B cell (primary cell): ENCODE measurements at regions not wholly inside any gene's neighbourhood (a gene's known extent, or its start where the extent isn't known, plus 50 kb on each side); places are given as distances from the start of the nearest gene placed in this dataset.

Experiments used
- ATAC-seq: fragments of 200-7000 bp; cut with Tn5 transposase; one replicate; pipeline ENCODE4 v1.10.0; 2021; ENCODE audit warnings: low read depth, mild to moderate bottlenecking, moderate number of reproducible peaks, moderate library complexity
- CTCF ChIA-PET: fragments of 350-600 bp; sonication (Branson Sonifier 250); formaldehyde crosslinking; loops from one replicate; lab custom pipeline; 2021; ENCODE audit warnings: antibody characterized with exemption, inconsistent platforms; lab: Charles Lee
- POLR2A ChIA-PET: fragments of 350-600 bp; sonication (Branson Sonifier 250); formaldehyde crosslinking; loops from one replicate; lab custom pipeline; 2021; ENCODE audit warnings: antibody characterized with exemption; lab: Charles Lee
- DNase-seq: peaks from one replicate; pipeline ENCODE4 v3.0.0; 2013
- H2AFZ ChIP-seq: 2 replicates; pipeline ENCODE4 v1.6.1; 2012; ENCODE audit warnings: mild to moderate bottlenecking, low read depth, low read length; ENCODE audit not compliant: insufficient read depth, poor library complexity, severe bottlenecking
- H3K27ac ChIP-seq, 2 donors: 1 replicate in 1 of 2; 2 replicates in 1 of 2; pipeline ENCODE4 v1.5.1; 2012 to 2013; ENCODE audit warnings: low read length in 2 of 2, mild to moderate bottlenecking in 2 of 2, moderate library complexity in 1 of 2
- H3K27me3 ChIP-seq, 4 experiments: fragments of 200-600 bp in 1 of 4; sonication (generic) in 1 of 4; replicated peaks in 1 of 4; 1 replicate in 2 of 4; 2 replicates in 2 of 4; pipeline versions ENCODE4 v1.6.1 to v1.7.0; 2013 to 2016; ENCODE audit warnings: low read length in 3 of 4, mild to moderate bottlenecking in 2 of 4, mixed read lengths in 1 of 4, moderate library complexity in 1 of 4; ENCODE audit not compliant: insufficient read depth in 4 of 4, control insufficient read depth in 3 of 4; ENCODE audit errors: control extremely low read depth in 1 of 4
- H3K36me3 ChIP-seq, 2 experiments: replicated peaks in 1 of 2; 1 replicate in 1 of 2; 2 replicates in 1 of 2; pipeline versions ENCODE4 v1.6.1 to v1.7.1; 2013; ENCODE audit warnings: low read length in 1 of 2; ENCODE audit not compliant: insufficient read depth in 2 of 2, control insufficient read depth in 1 of 2; ENCODE audit errors: control extremely low read depth in 1 of 2, extremely low read depth in 1 of 2
- H3K4me1 ChIP-seq, 2 donors: fragments of 200-600 bp in 1 of 2; sonication (generic) in 1 of 2; 1 replicate in 1 of 2; 2 replicates in 1 of 2; pipeline versions ENCODE4 v1.5.1 to v1.6.1; 2013 to 2017; ENCODE audit warnings: low read length in 2 of 2; ENCODE audit not compliant: control insufficient read depth in 2 of 2, insufficient read depth in 2 of 2
- H3K4me2 ChIP-seq: replicated peaks from 2 replicates; pipeline ENCODE3; 2012; ENCODE audit warnings: mild to moderate bottlenecking, low read depth, low read length; ENCODE audit not compliant: poor library complexity, severe bottlenecking
- H3K4me3 ChIP-seq, 5 experiments: fragments of 200-600 bp in 1 of 5; sonication (generic) in 1 of 5; 1 replicate in 3 of 5; 2 replicates in 2 of 5; pipeline versions ENCODE4 v1.5.1 to v1.7.0; 2011 to 2016; ENCODE audit warnings: low read length in 4 of 5, mild to moderate bottlenecking in 4 of 5, low read depth in 2 of 5, control low read depth in 1 of 5, moderate library complexity in 1 of 5; ENCODE audit not compliant: insufficient read depth in 1 of 5; ENCODE audit errors: control extremely low read depth in 1 of 5, extremely low read depth in 1 of 5
- H3K79me2 ChIP-seq: fragments of 200-600 bp; sonication (generic); one replicate; pipeline ENCODE4 v1.6.0; 2016; ENCODE audit warnings: low read length; ENCODE audit not compliant: control insufficient read depth, insufficient read depth
- H3K9ac ChIP-seq: fragments of 200-600 bp; sonication (generic); 2 replicates; pipeline ENCODE4 v1.6.1; 2017; ENCODE audit warnings: mild to moderate bottlenecking, low read length, moderate library complexity
- H3K9me3 ChIP-seq, 3 donors: one replicate each; pipeline versions ENCODE4 v1.6.1 to v1.7.1; 2013; ENCODE audit warnings: low read length in 2 of 3; ENCODE audit not compliant: control insufficient read depth in 2 of 3, insufficient read depth in 1 of 3; ENCODE audit errors: control extremely low read depth in 1 of 3
- H4K20me1 ChIP-seq: 2 replicates; pipeline ENCODE4 v1.6.0; 2012; ENCODE audit warnings: mild to moderate bottlenecking, low read length; ENCODE audit not compliant: insufficient read depth, control insufficient read depth, poor library complexity, severe bottlenecking
- H3K27ac Mint-ChIP-seq: one replicate; pipeline ENCODE4 v1.8.0; 2021; ENCODE audit warnings: mixed read lengths
- H3K27me3 Mint-ChIP-seq: one replicate; pipeline ENCODE4 v1.8.0; 2021; ENCODE audit warnings: mixed read lengths
- H3K4me1 Mint-ChIP-seq: one replicate; pipeline ENCODE4 v1.8.0; 2021; ENCODE audit warnings: mixed read lengths
- H3K4me3 Mint-ChIP-seq: one replicate; pipeline ENCODE4 v1.8.0; 2021; ENCODE audit warnings: mixed read lengths
- H3K9me3 Mint-ChIP-seq: one replicate; pipeline ENCODE4 v1.8.0; 2022; ENCODE audit warnings: mixed read lengths; ENCODE audit not compliant: insufficient read depth
- EZH2 ChIP-seq: IDR thresholded peaks from 2 replicates; pipeline ENCODE4 v1.6.1; 2012; ENCODE audit warnings: borderline replicate concordance, low read depth, mild to moderate bottlenecking, moderate library complexity, low read length; ENCODE audit not compliant: insufficient read depth, poor library complexity, severe bottlenecking
- WGBS: methylation state at CpG from one replicate; pipeline ENCODE4 v1.1.5; 2013; ENCODE audit warnings: missing lambda C conversion rate; ENCODE audit not compliant: insufficient coverage; 5-methylcytosine and 5-hydroxymethylcytosine counted together
- intact Hi-C: fragments of 100-400 bp; cut with micrococcal nuclease; formaldehyde crosslinking; loops from one replicate; pipeline ENCODE4 v1.10.0; 2022
- TF ChIP-seq, protein P1 (sequence below): fragments of 200-600 bp; IDR thresholded peaks from one replicate; pipeline ENCODE4 v1.8.0; 2022; ENCODE audit warnings: antibody characterized with exemption, mild to moderate bottlenecking

DNA sequence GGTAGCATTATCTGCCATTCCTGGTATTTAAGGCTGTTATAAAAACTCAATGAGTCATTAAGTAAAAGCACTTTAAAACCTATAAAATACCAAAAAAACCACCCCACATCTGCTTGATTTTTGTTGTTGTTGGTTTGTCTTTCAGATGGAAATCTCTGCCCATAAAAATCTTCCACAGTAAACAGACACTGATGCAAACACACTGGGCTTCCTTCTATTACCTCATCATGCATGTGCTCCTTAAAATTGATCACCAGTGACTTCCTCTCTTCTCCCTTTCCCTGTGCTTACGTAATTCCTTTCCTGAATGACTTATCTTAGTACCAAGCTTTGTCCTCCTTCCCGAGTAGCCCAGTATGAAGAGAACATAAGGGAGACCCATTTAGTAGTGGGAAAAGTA, 167.2 kb downstream of the EVX1 start:
- no peak overlapping the region for H3K4me3 ChIP-seq
- no peak overlapping the region for H3K4me3 Mint-ChIP-seq
- no peaks in the 10 kb centered on the region for H3K9me3 ChIP-seq
- TF ChIP-seq, protein P1, sequence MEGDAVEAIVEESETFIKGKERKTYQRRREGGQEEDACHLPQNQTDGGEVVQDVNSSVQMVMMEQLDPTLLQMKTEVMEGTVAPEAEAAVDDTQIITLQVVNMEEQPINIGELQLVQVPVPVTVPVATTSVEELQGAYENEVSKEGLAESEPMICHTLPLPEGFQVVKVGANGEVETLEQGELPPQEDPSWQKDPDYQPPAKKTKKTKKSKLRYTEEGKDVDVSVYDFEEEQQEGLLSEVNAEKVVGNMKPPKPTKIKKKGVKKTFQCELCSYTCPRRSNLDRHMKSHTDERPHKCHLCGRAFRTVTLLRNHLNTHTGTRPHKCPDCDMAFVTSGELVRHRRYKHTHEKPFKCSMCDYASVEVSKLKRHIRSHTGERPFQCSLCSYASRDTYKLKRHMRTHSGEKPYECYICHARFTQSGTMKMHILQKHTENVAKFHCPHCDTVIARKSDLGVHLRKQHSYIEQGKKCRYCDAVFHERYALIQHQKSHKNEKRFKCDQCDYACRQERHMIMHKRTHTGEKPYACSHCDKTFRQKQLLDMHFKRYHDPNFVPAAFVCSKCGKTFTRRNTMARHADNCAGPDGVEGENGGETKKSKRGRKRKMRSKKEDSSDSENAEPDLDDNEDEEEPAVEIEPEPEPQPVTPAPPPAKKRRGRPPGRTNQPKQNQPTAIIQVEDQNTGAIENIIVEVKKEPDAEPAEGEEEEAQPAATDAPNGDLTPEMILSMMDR: no peak
- TF ChIP-seq EZH2: no peak
- no peaks in the 10 kb centered on the region for H4K20me1 ChIP-seq
- intact Hi-C loops: no loop called here
- no peak overlapping the region for H3K27ac ChIP-seq
- peaks cover 0 to 4% (median 0%) of the 10 kb centered on the region in 4 experiments for H3K27me3 ChIP-seq
- H3K4me2 ChIP-seq: no peak overlapping the region
- no peaks in the 10 kb centered on the region for H3K4me1 Mint-ChIP-seq
- no peak overlapping the region for H3K27ac Mint-ChIP-seq
- no peaks in the 10 kb centered on the region for H3K9me3 Mint-ChIP-seq
- no peaks in the 10 kb centered on the region for H3K79me2 ChIP-seq
- no peak for ATAC-seq
- peaks cover 20% of the 10 kb centered on the region for H3K27me3 Mint-ChIP-seq
- no peak overlapping the region for H2AFZ ChIP-seq
- ChIA-PET POLR2A (no interaction called here), CTCF (no interaction called here)
- no peak overlapping the region for H3K9ac ChIP-seq
- DNase-seq: no peak
- no peaks in the 10 kb centered on the region for H3K4me1 ChIP-seq
- WGBS: no CpG with 5 or more reads among the region's 2 CpGs
- H3K36me3 ChIP-seq: no peaks in the 10 kb centered on the region

DNA sequence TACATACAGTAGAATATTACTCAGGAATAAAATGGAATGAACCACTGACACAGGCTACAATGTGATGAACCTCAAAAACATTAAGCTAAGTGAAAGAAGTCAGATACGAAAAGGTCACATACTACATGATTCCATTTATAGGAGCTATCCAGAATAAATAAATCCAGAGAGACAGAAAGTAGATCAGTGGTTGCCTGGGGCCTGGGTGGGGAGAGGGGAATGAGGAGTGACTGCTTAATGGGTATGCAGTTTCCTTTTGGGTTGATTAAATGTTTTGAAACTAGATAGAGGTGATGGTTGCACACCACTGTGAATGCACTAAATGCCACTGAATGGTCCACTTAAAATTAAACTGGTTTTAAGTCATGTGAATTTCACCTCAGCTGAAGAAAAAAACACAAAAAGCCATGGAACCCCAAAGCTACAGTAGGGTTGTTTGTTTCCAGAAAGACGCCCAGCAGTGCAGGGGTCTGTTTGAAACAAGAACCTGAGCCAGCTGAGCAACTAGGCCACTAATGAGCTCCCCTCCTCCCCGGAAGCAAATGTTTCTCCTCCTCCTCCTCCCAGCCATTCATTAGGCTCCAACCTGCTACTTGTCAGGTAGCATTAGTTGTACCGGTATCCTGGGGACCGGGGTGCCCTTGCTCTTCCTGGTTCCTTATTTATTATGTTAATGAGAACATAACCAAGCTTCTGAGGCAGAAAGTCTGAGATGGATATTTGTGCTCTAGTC, 168.4 kb downstream of the EVX1 start:
- no peaks in the 10 kb centered on the region for H3K36me3 ChIP-seq
- no peaks in the 10 kb centered on the region for H4K20me1 ChIP-seq
- no peak overlapping the region for H3K4me3 ChIP-seq
- intact Hi-C loops: no loop called here
- H3K4me2 ChIP-seq: no peak overlapping the region
- DNase-seq (no peak), ATAC-seq (no peak)
- H3K79me2 ChIP-seq: no peaks in the 10 kb centered on the region
- H3K9me3 ChIP-seq: no peaks in the 10 kb centered on the region
- H3K27me3 Mint-ChIP-seq: peaks cover 14% of the 10 kb centered on the region
- no peak overlapping the region for H2AFZ ChIP-seq
- no peak overlapping the region for H3K9ac ChIP-seq
- no peak overlapping the region for H3K27ac Mint-ChIP-seq
- no peak overlapping the region for H3K27ac ChIP-seq
- H3K4me1 Mint-ChIP-seq: no peaks in the 10 kb centered on the region
- peaks cover 0 to 4% (median 0%) of the 10 kb centered on the region in 4 experiments for H3K27me3 ChIP-seq
- H3K4me1 ChIP-seq: no peaks in the 10 kb centered on the region
- 90% methylated on average over 2 of the region's 5 CpGs for WGBS
- H3K9me3 Mint-ChIP-seq: no peaks in the 10 kb centered on the region
- ChIA-PET CTCF (no interaction called here), POLR2A (no interaction called here)
- TF ChIP-seq EZH2: no peak
- TF ChIP-seq, protein P1: no peak
- no peak overlapping the region for H3K4me3 Mint-ChIP-seq
